ENCODE measurements at regions not wholly inside any gene's neighbourhood (a gene's known extent, or its start where the extent isn't known, plus 50 kb on each side); places are given as distances from the start of the nearest gene placed in this dataset.

DNA sequence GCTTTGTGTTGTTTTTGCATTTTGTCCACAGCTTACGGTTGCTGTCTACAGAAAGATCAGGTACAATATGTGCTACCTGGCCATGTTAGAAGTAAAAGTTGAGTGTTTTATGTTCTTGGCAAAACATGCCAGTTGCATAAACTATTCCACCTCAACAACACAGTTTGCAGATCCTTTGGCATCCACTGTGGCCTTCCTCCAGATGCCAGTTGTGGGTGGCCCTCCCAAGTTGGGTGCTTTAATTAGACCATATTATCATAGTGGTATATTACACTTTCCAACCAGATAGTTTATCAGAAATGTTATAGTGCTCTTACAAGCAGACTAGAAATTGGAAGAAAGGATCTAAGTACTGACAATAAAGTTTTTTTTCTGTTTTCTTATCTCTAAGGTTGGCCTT, 386.9 kb upstream of the KCNN2 start:
- Histone ChIP-seq H3K9ac (ENCODE audit: low read length) (no peak overlapping the region), H3K9me3 (ENCODE audit: low read length) (no peaks in the 10 kb centered on the region), H3K27me3 (ENCODE audit: control insufficient read depth in 1 of 2, insufficient read depth in 2 of 2, low read length in 2 of 2) (no peaks in the 10 kb centered on the region), H3K27ac (ENCODE audit: low read depth, low read length) (no peak overlapping the region), H3K36me3 (ENCODE audit: insufficient read depth, low read length) (no peaks in the 10 kb centered on the region), H3K4me3 (ENCODE audit: low read depth in 1 of 2, low read length in 2 of 2) (no peak overlapping the region), H3K4me1 (ENCODE audit: insufficient read depth, low read length) (no peaks in the 10 kb centered on the region)

DNA sequence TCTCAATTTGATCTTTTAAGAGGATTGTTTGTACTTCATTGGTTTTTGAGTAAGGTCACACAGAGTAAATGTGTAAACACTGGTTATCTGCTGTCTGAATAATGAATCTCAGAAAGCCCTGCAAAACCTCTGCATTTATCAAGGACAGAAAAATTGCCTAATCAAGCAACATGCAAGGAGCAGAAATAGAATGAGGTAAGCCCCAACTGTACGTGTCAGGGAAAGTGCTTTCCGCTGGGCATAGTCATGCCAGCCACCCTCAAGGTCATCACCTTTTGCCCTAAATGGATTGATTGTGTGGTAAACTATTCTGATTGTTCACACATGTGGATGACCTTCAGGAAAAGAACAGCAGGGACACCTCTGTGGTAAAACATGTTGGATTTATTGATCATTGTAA, 376.9 kb upstream of the KCNN2 start:
- H3K27me3 ChIP-seq (ENCODE audit: control insufficient read depth in 1 of 2, insufficient read depth in 2 of 2, low read length in 2 of 2), result no peaks in the 10 kb centered on the region
- no peak overlapping the region for H3K27ac ChIP-seq (ENCODE audit: low read depth, low read length)
- no peaks in the 10 kb centered on the region for H3K36me3 ChIP-seq (ENCODE audit: insufficient read depth, low read length)
- H3K4me3 ChIP-seq (ENCODE audit: low read depth in 1 of 2, low read length in 2 of 2), result no peak overlapping the region
- H3K4me1 ChIP-seq (ENCODE audit: insufficient read depth, low read length), result no peaks in the 10 kb centered on the region
- H3K9ac ChIP-seq (ENCODE audit: low read length), result no peak overlapping the region
- H3K9me3 ChIP-seq (ENCODE audit: low read length), result no peaks in the 10 kb centered on the region

DNA sequence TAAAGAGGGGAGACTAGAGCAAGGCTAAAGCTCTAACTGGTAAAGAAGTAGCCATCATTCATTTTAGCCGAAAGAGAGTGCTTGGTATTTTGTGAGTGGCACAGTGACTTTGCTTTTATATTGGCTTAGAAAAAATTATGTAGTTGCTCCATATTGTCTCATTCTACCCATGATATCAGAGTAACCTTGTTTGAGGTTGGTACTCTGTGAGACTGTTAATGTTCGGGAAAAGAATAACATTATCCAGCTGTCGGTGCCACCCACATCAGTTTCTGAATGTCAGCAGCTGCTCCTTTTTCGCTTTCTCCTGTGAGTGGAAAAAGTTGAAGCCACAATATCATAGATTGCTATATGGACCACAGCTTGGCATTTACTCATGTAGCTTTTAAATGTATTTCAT, 376.4 kb upstream of the KCNN2 start:
- H3K36me3 ChIP-seq (ENCODE audit: insufficient read depth, low read length), result no peaks in the 10 kb centered on the region
- H3K4me3 ChIP-seq (ENCODE audit: low read depth in 1 of 2, low read length in 2 of 2), result no peak overlapping the region
- H3K9me3 ChIP-seq (ENCODE audit: low read length), result no peaks in the 10 kb centered on the region
- H3K4me1 ChIP-seq (ENCODE audit: insufficient read depth, low read length), result no peaks in the 10 kb centered on the region
- H3K9ac ChIP-seq (ENCODE audit: low read length), result no peak overlapping the region
- no peak overlapping the region for H3K27ac ChIP-seq (ENCODE audit: low read depth, low read length)
- no peaks in the 10 kb centered on the region for H3K27me3 ChIP-seq (ENCODE audit: control insufficient read depth in 1 of 2, insufficient read depth in 2 of 2, low read length in 2 of 2)

DNA sequence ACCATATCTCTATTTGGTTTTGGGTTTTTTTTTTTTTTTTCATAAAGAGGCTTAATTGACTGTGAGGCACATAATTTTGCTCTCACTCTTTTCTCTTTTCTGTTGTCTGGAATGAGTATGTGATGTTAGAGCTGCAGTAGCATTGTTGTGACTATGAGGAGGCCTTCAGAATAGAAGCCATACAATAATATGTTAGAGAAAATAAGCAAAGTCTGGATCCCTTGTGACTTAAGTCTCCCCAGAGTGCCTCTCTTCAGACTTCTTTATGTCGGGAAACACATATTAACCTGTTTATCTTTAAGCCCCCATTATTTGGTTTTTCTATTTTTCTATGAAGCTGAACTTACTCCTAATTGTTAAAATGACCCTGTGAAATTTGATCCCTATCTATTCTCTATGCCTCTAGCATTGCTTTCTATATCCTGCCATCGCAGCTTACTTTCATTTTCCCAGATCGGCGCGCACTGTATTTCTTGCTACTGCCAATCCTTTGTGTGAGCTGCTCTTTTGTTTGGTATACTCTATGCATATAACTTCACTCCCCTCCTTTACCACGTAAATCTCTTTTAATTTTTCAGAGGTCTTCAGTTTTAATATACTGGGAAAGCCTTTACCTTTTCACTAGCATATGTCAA, 372.5 kb upstream of the KCNN2 start:
- Histone ChIP-seq H3K4me1 (ENCODE audit: insufficient read depth, low read length) (no peaks in the 10 kb centered on the region), H3K27me3 (ENCODE audit: control insufficient read depth in 1 of 2, insufficient read depth in 2 of 2, low read length in 2 of 2) (no peaks in the 10 kb centered on the region), H3K4me3 (ENCODE audit: low read depth in 1 of 2, low read length in 2 of 2) (no peak overlapping the region), H3K9ac (ENCODE audit: low read length) (no peak overlapping the region), H3K36me3 (ENCODE audit: insufficient read depth, low read length) (no peaks in the 10 kb centered on the region), H3K9me3 (ENCODE audit: low read length) (no peaks in the 10 kb centered on the region), H3K27ac (ENCODE audit: low read depth, low read length) (no peak overlapping the region)

DNA sequence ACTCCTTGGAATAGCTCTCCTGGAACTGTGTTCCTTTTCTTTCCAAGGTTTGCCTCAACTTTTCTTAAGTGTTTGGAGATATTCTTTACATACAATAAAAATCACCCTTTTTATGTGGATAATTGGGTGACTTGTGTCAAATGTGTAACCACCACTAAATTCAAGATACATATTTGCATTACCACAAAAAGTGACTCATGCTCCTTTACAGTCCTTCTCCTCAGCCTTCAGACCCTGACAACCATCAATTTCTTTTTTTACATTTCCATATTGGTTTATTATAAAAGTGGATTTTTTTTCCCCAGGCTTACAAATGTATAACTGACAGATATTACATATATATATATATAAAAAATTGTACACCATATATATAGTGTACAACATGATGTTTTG, 372.0 kb upstream of the KCNN2 start:
- Histone ChIP-seq H3K9me3 (ENCODE audit: low read length) (no peaks in the 10 kb centered on the region), H3K36me3 (ENCODE audit: insufficient read depth, low read length) (no peaks in the 10 kb centered on the region), H3K4me1 (ENCODE audit: insufficient read depth, low read length) (no peaks in the 10 kb centered on the region), H3K9ac (ENCODE audit: low read length) (no peak overlapping the region), H3K27ac (ENCODE audit: low read depth, low read length) (no peak overlapping the region), H3K27me3 (ENCODE audit: control insufficient read depth in 1 of 2, insufficient read depth in 2 of 2, low read length in 2 of 2) (no peaks in the 10 kb centered on the region), H3K4me3 (ENCODE audit: low read depth in 1 of 2, low read length in 2 of 2) (no peak overlapping the region)

DNA sequence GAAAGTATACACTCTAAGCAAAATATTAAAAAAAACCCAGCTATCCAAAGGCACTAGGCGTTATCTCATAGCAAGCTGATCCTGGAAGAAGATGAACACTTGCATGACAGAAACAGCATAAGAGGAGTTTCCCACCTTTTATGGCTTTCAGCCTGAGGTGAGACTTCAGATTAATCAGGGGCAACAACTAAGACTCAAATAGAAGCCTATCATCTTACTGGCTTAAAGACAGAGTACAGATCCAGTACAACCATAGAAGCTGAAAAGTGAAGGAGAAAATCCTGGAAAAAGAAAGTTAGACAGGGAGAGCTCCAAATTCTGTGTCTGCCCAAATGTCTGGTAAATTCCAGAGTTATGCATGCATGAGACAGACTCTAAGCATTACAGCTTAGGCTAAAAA, 360.8 kb upstream of the KCNN2 start:
- H3K9me3 ChIP-seq (ENCODE audit: low read length), result no peaks in the 10 kb centered on the region
- no peaks in the 10 kb centered on the region for H3K36me3 ChIP-seq (ENCODE audit: insufficient read depth, low read length)
- no peaks in the 10 kb centered on the region for H3K27me3 ChIP-seq (ENCODE audit: control insufficient read depth in 1 of 2, insufficient read depth in 2 of 2, low read length in 2 of 2)
- H3K4me3 ChIP-seq (ENCODE audit: low read depth in 1 of 2, low read length in 2 of 2), result no peak overlapping the region
- no peaks in the 10 kb centered on the region for H3K4me1 ChIP-seq (ENCODE audit: insufficient read depth, low read length)
- no peak overlapping the region for H3K27ac ChIP-seq (ENCODE audit: low read depth, low read length)
- H3K9ac ChIP-seq (ENCODE audit: low read length), result no peak overlapping the region

DNA sequence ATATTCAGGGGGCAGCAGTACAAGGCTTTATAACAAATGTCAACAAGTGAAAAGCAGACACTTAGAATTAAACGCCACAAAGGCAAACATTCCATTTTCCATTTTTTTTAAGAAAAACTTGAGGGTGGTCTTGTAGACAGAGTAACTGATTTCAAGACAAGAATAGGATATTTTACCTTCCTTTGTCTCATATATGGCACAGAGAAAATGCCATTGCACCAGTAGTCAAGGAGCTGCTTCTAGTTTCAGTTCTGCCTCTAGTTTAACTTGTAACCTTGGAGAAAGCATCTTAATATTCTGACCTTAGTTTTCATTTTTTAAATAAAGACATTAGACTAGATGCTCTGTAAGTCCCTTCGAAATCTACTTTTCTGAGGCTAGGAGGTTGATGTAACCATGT, 355.3 kb upstream of the KCNN2 start:
- H3K36me3 ChIP-seq (ENCODE audit: insufficient read depth, low read length), result no peaks in the 10 kb centered on the region
- H3K9ac ChIP-seq (ENCODE audit: low read length), result no peak overlapping the region
- no peaks in the 10 kb centered on the region for H3K27me3 ChIP-seq (ENCODE audit: control insufficient read depth in 1 of 2, insufficient read depth in 2 of 2, low read length in 2 of 2)
- no peak overlapping the region for H3K4me3 ChIP-seq (ENCODE audit: low read depth in 1 of 2, low read length in 2 of 2)
- H3K9me3 ChIP-seq (ENCODE audit: low read length), result no peaks in the 10 kb centered on the region
- H3K4me1 ChIP-seq (ENCODE audit: insufficient read depth, low read length), result no peaks in the 10 kb centered on the region
- H3K27ac ChIP-seq (ENCODE audit: low read depth, low read length), result no peak overlapping the region

DNA sequence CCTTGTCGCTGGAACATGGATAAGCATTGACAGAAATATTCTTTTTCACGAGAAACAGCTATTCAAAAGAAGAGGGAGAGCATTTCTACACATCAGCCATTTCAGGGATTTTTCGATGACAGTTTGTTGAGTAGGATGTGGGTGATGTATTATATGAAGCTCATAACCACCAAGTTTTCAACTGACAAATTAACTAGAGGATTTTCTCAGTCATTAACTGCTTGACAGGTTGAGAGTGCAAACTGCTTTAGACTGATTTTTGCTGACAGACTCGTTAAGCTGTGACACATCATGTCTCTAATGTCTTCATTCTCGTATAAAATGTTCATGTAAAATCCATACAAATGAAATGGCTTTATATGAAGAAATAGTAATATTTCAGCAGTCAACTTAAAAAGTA, 354.2 kb upstream of the KCNN2 start:
- no peak overlapping the region for H3K4me3 ChIP-seq (ENCODE audit: low read depth in 1 of 2, low read length in 2 of 2)
- H3K27me3 ChIP-seq (ENCODE audit: control insufficient read depth in 1 of 2, insufficient read depth in 2 of 2, low read length in 2 of 2), result no peaks in the 10 kb centered on the region
- H3K4me1 ChIP-seq (ENCODE audit: insufficient read depth, low read length), result no peaks in the 10 kb centered on the region
- no peaks in the 10 kb centered on the region for H3K9me3 ChIP-seq (ENCODE audit: low read length)
- H3K27ac ChIP-seq (ENCODE audit: low read depth, low read length), result no peak overlapping the region
- no peak overlapping the region for H3K9ac ChIP-seq (ENCODE audit: low read length)
- H3K36me3 ChIP-seq (ENCODE audit: insufficient read depth, low read length), result no peaks in the 10 kb centered on the region

DNA sequence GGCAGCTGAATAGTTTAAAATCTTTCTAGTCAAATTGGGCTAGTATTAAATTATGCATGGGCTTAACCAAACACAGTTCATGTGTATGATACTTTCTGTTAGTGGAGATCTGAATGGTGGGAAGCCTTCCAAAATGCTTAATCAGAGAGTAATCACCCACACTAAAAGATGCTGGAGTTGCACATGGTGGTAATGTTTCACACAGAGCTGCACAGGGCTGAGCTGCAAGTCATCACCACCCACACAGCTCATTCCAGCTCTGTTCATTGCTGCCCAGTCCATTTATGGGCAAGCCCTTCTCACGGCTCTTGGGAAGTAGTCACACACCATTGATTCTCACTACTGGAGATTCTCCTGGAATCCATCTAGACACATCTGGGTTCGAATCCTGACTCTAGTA, 351.5 kb upstream of the KCNN2 start:
- H3K9me3 ChIP-seq (ENCODE audit: low read length), result no peaks in the 10 kb centered on the region
- no peaks in the 10 kb centered on the region for H3K36me3 ChIP-seq (ENCODE audit: insufficient read depth, low read length)

DNA sequence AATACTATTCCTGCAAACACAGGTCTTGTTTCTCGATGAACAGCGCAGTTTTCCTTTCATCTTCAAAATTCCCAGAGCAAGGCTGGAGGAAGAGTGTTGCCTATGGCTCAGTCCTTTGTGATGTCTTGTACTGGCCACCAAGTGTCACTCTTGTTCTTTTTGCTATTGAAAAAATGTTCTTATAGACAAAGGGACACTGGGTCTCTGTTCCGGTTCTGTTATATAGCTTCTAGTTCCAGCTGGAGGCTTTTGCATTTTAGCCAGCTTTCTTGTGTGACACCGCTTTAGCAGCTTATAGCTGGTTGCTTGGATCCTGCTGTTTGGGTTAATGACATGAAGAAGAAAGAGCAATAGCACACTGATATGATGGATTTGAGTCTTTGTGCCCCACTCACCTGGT, 343.7 kb upstream of the KCNN2 start:
- Histone ChIP-seq H3K4me1 (ENCODE audit: insufficient read depth, low read length) (no peaks in the 10 kb centered on the region), H3K9ac (ENCODE audit: low read length) (no peak overlapping the region), H3K4me3 (ENCODE audit: low read depth in 1 of 2, low read length in 2 of 2) (no peak overlapping the region), H3K27ac (ENCODE audit: low read depth, low read length) (no peak overlapping the region), H3K36me3 (ENCODE audit: insufficient read depth, low read length) (no peaks in the 10 kb centered on the region), H3K27me3 (ENCODE audit: control insufficient read depth in 1 of 2, insufficient read depth in 2 of 2, low read length in 2 of 2) (no peaks in the 10 kb centered on the region), H3K9me3 (ENCODE audit: low read length) (no peaks in the 10 kb centered on the region)

More for the DNA sequence above, 351.5 kb upstream of the KCNN2 start:
- no peak overlapping the region for H3K4me3 ChIP-seq (ENCODE audit: low read depth in 1 of 2, low read length in 2 of 2)
- H3K4me1 ChIP-seq (ENCODE audit: insufficient read depth, low read length), result no peaks in the 10 kb centered on the region
- H3K9ac ChIP-seq (ENCODE audit: low read length), result no peak overlapping the region
- H3K27ac ChIP-seq (ENCODE audit: low read depth, low read length), result no peak overlapping the region
- H3K27me3 ChIP-seq (ENCODE audit: control insufficient read depth in 1 of 2, insufficient read depth in 2 of 2, low read length in 2 of 2), result no peaks in the 10 kb centered on the region

DNA sequence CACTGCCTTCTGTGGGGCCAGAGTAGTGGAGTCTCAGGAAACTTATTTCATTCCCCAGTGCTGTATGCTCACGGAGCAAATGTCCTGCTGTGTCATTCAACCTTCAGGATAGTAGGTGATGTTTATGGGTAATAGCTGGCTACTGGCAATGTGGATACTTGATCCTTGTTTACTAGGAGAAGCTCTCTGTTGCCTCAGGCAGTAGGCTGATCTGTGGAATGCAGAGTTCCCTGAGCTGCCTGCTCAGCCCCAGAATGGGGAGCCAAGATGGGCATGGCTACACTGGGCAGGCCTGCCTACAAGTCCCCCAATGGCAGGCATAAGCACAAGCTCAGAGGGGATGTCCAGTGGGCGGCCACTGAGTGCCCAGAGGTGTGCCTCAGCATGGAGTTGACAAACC, 323.1 kb upstream of the KCNN2 start:
- Histone ChIP-seq H3K9me3 (ENCODE audit: low read length) (no peaks in the 10 kb centered on the region), H3K9ac (ENCODE audit: low read length) (no peak overlapping the region), H3K36me3 (ENCODE audit: insufficient read depth, low read length) (no peaks in the 10 kb centered on the region), H3K4me3 (ENCODE audit: low read depth in 1 of 2, low read length in 2 of 2) (no peak overlapping the region), H3K4me1 (ENCODE audit: insufficient read depth, low read length) (no peaks in the 10 kb centered on the region), H3K27me3 (ENCODE audit: control insufficient read depth in 1 of 2, insufficient read depth in 2 of 2, low read length in 2 of 2) (no peaks in the 10 kb centered on the region), H3K27ac (ENCODE audit: low read depth, low read length) (no peak overlapping the region)

DNA sequence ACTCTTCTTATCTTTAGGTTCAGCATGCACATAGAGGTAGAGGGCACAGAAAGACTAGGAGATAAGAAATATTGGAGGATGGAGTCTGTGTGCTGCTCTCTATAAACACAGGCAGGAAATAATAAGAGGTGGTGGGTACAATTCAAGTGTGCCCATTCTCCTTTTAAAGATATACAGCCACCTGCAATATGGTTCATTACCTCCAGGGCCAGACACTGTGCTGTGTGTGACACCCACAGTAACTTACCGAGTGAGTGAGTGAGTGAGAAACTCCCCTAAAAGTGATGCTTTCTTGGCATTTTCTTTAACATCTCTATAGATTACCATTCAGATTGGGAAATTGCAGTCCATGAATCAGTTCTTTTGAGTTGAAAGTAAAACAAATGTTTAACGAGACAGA, 311.8 kb upstream of the KCNN2 start:
- Histone ChIP-seq H3K27me3 (ENCODE audit: control insufficient read depth in 1 of 2, insufficient read depth in 2 of 2, low read length in 2 of 2) (no peaks in the 10 kb centered on the region), H3K27ac (ENCODE audit: low read depth, low read length) (no peak overlapping the region)

More for the DNA sequence above, 311.8 kb upstream of the KCNN2 start:
- Histone ChIP-seq H3K9ac (ENCODE audit: low read length) (no peak overlapping the region), H3K4me1 (ENCODE audit: insufficient read depth, low read length) (peaks cover 25% of the 10 kb centered on the region), H3K9me3 (ENCODE audit: low read length) (no peaks in the 10 kb centered on the region), H3K36me3 (ENCODE audit: insufficient read depth, low read length) (no peaks in the 10 kb centered on the region), H3K4me3 (ENCODE audit: low read depth in 1 of 2, low read length in 2 of 2) (no peak overlapping the region)
